ENCODE measurements at regions not wholly inside any gene's neighbourhood (a gene's known extent, or its start where the extent isn't known, plus 50 kb on each side); places are given as distances from the start of the nearest gene placed in this dataset.

GRCh38 chr2:234550511-234551107, 53.7 kb upstream of the ARL4C start:
- peak; percentile 78 for DNase-seq

- DNase-seq, result no peak
These were observed 53.2 kb upstream of the ARL4C start for GRCh38 chr2:234550056-234550455.

- peak; percentile 2 for DNase-seq
These were observed 52.0 kb upstream of the ARL4C start for GRCh38 chr2:234548695-234549420.

- no peak for DNase-seq
These were observed 49.9 kb upstream of the ARL4C start for GRCh38 chr2:234546770-234547169.
